ENCODE measurements at regions not wholly inside any gene's neighbourhood (a gene's known extent, or its start where the extent isn't known, plus 50 kb on each side); places are given as distances from the start of the nearest gene placed in this dataset.

DNA sequence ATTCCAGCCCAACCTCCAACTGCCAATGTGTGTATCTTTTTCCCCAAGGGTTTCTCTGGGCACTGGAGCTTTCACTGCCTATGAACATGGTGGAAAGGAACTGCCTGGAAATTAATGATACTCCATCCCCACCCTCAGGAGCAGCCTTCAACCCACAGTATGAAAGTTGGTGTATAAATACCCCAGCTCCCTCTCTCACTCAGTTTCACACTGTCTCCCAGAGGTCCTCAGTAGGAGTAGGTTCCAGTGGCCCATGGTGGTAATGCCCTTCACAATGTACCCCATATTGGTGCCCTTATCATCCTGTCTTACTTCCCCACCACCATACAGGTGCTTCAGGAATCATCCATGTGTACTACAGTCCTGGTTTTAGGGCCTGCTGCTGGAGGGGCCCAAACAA lies 462.6 kb downstream of the MIAT start:
- DNase-seq (ENCODE audit: low spot score), result no peak

DNA sequence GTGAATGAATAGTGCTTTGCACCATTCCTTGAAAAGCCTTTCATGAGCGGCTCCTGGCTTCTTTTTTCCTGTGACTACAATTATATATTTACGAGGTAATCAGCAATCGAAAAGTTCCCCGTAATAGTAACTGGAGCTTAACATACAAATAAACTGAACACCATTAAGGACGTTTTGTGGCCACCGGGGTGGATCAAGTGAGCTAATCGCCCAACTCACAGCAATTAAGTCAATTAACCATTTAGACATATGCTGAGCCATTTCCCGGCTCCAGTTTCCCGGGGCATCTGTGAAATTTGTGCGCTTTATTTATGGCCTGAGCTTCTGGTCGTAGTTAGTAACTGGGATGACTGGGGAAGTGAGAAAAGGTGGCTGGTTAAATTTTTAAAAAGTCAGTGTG lies 465.2 kb downstream of the MIAT start:
- DNase-seq (ENCODE audit: low spot score), result no peak

GRCh38 chr22:27123880-27124279 lies 466.5 kb downstream of the MIAT start:
- DNase-seq (ENCODE audit: low spot score), result no peak

GRCh38 chr22:27124351-27124966 lies 467.1 kb downstream of the MIAT start:
- DNase-seq (ENCODE audit: low spot score), result no peak

- no peak for DNase-seq (ENCODE audit: low spot score)
These were observed 468.2 kb downstream of the MIAT start for GRCh38 chr22:27125539-27125938.

DNA sequence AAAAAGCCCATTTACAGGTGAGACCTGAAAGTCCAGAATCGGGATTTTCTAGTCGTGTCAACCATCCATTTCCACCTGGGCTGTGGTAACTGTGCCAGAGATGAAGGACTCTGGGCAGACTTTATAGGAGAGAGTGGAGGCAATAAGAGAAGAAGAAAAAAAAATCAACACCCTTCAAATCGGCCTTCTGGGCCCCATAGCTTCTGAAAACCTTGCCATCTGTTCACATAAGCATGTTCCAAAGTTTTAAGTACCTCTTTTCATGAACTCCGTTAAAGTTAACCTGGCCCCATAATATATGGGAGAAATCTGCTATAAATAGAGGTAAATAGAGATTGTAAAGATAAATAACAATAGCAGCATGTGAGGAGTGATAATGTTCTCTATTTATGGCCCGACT lies 470.5 kb downstream of the MIAT start:
- DNase-seq (ENCODE audit: low spot score), result no peak

DNA sequence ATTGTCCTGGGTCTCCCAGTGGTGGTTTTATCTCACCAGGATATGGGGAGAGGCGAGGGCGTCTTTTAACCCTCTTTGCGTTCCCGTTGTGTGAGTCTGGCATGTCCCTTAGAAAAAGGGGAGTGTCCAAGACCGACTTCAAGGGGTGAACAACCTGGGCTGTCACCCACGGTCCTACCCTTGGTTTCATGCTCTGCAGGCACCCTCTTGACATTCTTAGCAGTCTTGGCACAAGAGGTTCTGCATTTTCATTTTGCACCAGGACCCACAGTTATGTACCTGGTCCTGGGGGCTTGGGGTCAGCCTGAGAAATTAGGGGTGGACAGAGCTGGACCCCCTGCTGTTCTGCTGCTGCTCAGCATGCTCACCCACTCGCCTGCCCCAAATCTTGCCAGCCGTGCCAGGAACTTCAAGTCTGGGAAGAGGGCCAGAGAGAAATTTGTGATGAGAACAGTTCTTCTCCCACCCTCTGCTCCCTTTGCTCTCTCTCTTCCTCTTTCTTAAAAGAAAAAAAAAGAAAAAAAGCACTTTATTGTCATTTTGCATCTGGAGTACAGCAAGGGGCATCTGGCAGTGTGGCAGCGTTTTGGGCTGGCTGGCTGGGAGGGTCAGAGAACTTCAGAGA lies 471.2 kb downstream of the MIAT start:
- DNase-seq (ENCODE audit: low spot score), result no peak

DNA sequence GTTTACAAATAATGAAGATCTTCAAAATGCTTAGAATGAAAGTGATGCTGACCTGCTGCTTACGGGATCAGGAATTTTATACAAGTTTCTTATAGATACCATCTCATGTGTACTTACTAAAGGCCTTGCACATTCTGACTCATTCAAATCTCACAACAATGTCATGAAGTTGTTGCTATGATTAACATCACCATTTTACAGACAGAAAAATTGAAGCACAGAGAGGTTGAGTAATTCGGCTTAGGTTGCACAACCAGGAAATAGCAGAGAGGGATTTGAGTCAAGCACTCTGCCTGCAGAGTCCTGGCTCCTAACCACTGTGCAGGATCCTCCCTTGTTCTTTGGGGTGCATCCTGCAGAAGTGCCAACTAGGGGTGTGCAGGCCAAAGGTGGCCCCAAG lies 471.9 kb downstream of the MIAT start:
- no peak for DNase-seq (ENCODE audit: low spot score)

- DNase-seq (ENCODE audit: low spot score), result no peak
These were observed 473.5 kb downstream of the MIAT start for GRCh38 chr22:27130906-27131305.

- no peak for DNase-seq (ENCODE audit: low spot score)
These were observed 474.0 kb downstream of the MIAT start for GRCh38 chr22:27131346-27131745.

GRCh38 chr22:27132400-27132799 lies 475.0 kb downstream of the MIAT start:
- DNase-seq (ENCODE audit: low spot score), result no peak

- no peak for DNase-seq (ENCODE audit: low spot score)
These were observed 475.6 kb downstream of the MIAT start for GRCh38 chr22:27133019-27133431.

DNA sequence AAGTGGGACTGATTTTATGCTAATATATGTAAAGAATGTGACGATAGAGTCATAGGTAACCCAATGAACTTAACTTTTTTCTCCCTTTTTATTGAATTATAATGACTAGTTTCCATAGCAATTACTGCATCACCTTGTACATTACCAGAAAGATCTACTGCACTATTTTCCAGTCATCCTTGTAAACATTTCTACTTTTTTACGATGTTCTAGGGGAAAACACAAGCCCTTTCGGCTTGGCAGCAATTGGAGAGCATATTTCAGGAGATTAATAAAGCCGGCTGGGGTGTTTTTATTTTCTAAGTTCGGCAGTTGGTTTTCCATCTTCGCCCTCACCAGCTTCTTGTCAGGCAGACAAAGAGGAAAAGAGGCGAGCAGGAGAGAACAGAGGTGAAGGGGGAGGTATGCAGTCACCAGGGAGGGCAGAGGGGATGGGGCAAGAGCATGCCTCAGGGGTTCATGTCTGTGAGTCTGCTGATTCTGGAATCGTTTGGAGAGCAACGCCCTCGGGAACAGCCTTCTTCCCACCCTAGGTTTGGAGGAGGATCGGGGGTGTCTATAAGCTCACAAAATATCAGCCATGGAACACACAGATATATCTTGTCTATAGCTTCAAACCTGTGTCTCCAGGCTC lies 476.4 kb downstream of the MIAT start:
- no peak for DNase-seq (ENCODE audit: low spot score)

DNA sequence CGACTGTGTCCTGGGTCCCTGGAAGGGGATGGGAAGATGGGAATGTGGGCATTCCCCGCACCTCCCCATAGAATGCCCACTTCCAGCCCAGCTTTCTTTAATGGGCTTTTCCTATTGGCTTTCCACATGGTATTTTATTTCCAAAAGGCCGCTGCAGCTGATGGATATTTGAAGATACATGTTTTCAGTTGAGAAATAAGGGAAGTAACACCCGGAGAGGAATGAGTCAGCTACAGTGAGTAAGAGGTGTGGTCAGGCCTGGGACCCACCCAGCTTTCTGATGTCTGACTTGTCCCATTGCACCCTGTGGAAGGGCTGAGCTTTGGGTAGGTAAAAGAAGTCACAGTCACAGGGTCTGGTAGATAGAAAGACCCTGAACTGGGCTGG lies 476.9 kb downstream of the MIAT start:
- peak; percentile 87 for DNase-seq (ENCODE audit: low spot score)

GRCh38 chr22:27135031-27135981 lies 477.9 kb downstream of the MIAT start:
- DNase-seq (ENCODE audit: low spot score), result peak; percentile 79

DNA sequence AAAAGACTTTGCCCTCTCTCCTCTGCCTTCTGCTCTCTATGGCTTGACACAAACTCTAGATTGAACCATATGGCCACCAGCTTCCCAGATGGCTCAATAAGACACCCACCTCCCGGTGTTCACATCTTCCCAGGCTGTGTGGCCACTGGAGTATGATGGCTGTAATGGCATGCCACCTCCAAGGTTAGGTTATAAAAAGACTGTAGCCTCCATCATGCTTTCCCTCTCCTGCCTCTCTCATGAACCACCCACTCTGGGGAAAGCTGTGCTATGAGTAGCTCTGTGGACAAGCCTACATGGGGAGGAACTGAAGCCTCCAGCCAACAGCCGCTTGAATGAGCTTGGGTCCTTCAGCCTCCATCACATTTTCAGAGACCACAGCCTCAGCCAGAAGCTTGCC lies 479.2 kb downstream of the MIAT start:
- DNase-seq (ENCODE audit: low spot score), result no peak

DNA sequence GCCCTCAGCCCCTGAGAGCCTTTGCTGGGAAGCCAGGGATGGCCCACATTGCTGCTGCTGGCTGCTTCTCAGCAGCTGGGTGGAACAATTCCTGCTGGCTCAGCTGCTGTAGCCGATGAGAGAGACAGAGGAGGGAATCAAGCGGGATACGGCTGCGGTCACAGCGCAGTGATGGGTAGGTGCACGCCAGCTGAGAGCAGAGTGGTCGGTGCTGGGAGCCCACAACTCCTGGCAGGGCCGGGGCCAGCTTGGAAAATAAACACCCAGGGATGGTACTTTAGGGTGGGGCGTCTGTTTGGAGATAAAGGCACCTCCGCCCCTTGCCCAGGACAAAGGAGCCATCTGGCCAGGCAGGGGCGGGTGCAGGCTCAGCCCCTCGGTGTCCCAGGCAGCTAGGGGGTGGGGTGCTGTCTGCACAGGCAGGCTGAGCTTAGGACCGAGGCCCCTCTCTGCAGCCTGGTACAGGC lies 480.5 kb downstream of the MIAT start:
- DNase-seq (ENCODE audit: low spot score), result no peak

DNA sequence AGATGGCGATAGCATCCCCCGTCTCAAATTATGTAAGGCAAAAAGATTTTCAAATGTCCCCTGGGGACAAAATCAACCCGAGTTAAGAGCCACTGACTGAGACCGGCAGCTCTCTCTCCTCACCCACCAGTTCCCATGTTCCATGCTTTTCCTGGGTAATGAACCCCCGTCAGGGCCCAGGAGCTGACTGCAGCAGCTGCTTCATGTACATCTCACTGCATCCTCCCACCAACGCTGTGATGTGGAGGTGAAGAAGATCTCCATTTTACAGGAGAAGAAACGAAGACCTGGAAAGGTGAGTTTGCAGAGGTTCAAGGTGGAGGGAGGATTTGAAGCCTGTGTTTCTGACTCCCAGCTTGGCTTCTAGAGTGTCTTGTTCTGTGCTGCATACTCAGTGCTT lies 481.1 kb downstream of the MIAT start:
- no peak for DNase-seq (ENCODE audit: low spot score)

DNA sequence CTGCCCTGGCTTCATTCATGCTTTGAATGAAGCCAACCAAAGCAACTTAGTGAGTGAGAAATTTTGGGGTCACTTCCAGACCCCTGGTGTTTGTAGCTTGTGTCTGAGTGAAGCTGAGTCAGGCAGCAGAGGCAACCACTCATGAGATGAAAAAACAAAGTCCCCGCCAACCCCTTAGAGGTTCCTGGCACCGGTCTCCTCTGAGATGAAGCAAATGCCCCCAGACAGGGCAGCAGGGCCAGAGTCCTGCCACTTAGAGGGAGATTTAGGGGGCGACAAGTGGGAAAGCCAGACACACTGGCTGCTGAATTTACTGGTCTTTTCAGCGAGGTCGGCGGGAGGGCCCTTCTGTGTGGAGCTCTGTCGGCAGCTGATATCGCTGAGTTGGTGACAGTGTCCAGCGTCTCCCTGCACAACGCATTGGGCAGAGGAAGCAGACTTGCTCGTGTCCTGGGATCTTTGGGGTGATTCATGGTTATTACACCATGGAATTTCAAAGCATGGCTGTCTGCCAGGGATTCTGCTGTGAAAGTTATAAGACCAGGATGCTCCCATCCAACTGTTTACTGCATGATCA lies 482.6 kb downstream of the MIAT start:
- peak; percentile 77 for DNase-seq (ENCODE audit: low spot score)

- DNase-seq (ENCODE audit: low spot score), result no peak
These were observed 484.9 kb downstream of the MIAT start for GRCh38 chr22:27142286-27142685.

- no peak for DNase-seq (ENCODE audit: low spot score)
These were observed 486.9 kb downstream of the MIAT start for GRCh38 chr22:27144321-27144720.

Data from hepatic stellate cell (primary cell).